HG03025 (cell line): ENCODE measurements at regions not wholly inside any gene's neighbourhood (a gene's known extent, or its start where the extent isn't known, plus 50 kb on each side); places are given as distances from the start of the nearest gene placed in this dataset.

Experiments used
- ATAC-seq: cut with Tn5 transposase; IDR thresholded peaks from one replicate; pipeline ENCODE4 v1.9.1; 2021; ENCODE audit warnings: mild to moderate bottlenecking, moderate library complexity; ENCODE audit not compliant: unreplicated experiment, low FRiP score

- ATAC-seq: no peak
Measured at GRCh38 chr22:48594016-48594756, 1233.5 kb downstream of the BRD1 start.

- ATAC-seq: no peak
Measured at GRCh38 chr22:48593551-48593950, 1234.1 kb downstream of the BRD1 start.

GRCh38 chr22:48592931-48593330 is 1234.7 kb downstream of the BRD1 start:
- ATAC-seq: no peak

- no peak for ATAC-seq
Measured at GRCh38 chr22:48592488-48592887, 1235.2 kb downstream of the BRD1 start.

- no peak for ATAC-seq
Measured at GRCh38 chr22:48592066-48592345, 1235.7 kb downstream of the BRD1 start.

GRCh38 chr22:48591286-48592065 is 1236.2 kb downstream of the BRD1 start:
- ATAC-seq: no peak

- ATAC-seq: no peak
Measured at GRCh38 chr22:48589901-48590300, 1237.8 kb downstream of the BRD1 start.

- ATAC-seq: no peak
Measured at GRCh38 chr22:48588878-48589450, 1238.7 kb downstream of the BRD1 start.

- ATAC-seq: no peak
Measured at GRCh38 chr22:48588151-48588877, 1239.4 kb downstream of the BRD1 start.

GRCh38 chr22:48587236-48587865 is 1240.3 kb downstream of the BRD1 start:
- ATAC-seq: no peak

- no peak for ATAC-seq
Measured at GRCh38 chr22:48586799-48587185, 1240.9 kb downstream of the BRD1 start.

GRCh38 chr22:48585916-48586798 is 1241.5 kb downstream of the BRD1 start:
- no peak for ATAC-seq

GRCh38 chr22:48584170-48584569 is 1243.5 kb downstream of the BRD1 start:
- no peak for ATAC-seq

GRCh38 chr22:48581796-48582469 is 1245.7 kb downstream of the BRD1 start:
- no peak for ATAC-seq

GRCh38 chr22:48581205-48581766 is 1246.4 kb downstream of the BRD1 start:
- no peak for ATAC-seq

- no peak for ATAC-seq
Measured at GRCh38 chr22:48580481-48580970, 1247.1 kb downstream of the BRD1 start.

GRCh38 chr22:48579928-48580309 is 1247.8 kb downstream of the BRD1 start:
- no peak for ATAC-seq

GRCh38 chr22:48579043-48579927 is 1248.4 kb downstream of the BRD1 start:
- no peak for ATAC-seq
